GM12878 (cell line): ENCODE measurements at regions not wholly inside any gene's neighbourhood (a gene's known extent, or its start where the extent isn't known, plus 50 kb on each side); places are given as distances from the start of the nearest gene placed in this dataset.
"Not testable (repeated sequence)": the region's sequence is repeated elsewhere in the genome, so short reads cannot be mapped to it uniquely, and the experiment has no call there.

ENCODE experiments used
- ATAC-seq: fragments of 200-7000 bp; cut with Tn5 transposase; 3 replicates; pipeline ENCODE4 v1.9.1; 2020; ENCODE audit warnings: mild to moderate bottlenecking, moderate library complexity
- BruUV-seq: library from RNA; stranded (reverse); fragments of 400-500 nt; replicated peaks from 2 replicates; lab custom pipeline; 2021; lab: Mats Ljungman, UMichigan
- CTCF ChIA-PET: fragments of 300-600 bp; sonication (Branson Sonifier 250); formaldehyde crosslinking; extraction: SDS; loops from one replicate; lab custom pipeline; 2021; ENCODE audit warnings: inconsistent platforms; lab: Yijun Ruan, JAX
- POLR2A ChIA-PET: fragments of 350-600 bp; formaldehyde crosslinking; extraction: SDS; loops from one replicate; lab custom pipeline; 2021; ENCODE audit warnings: inconsistent platforms; lab: Charles Lee
- RAD21 ChIA-PET: fragments of 300-600 bp; sonication (Branson Sonifier 250); formaldehyde crosslinking; loops from one replicate; lab custom pipeline; 2023; ENCODE audit warnings: antibody characterized with exemption; ENCODE audit not compliant: unreplicated experiment; lab: Charles Lee
- SMC1A ChIA-PET: fragments of 300-600 bp; sonication (Branson Sonifier 250); formaldehyde crosslinking; loops from one replicate; lab custom pipeline; 2023; ENCODE audit not compliant: unreplicated experiment, uncharacterized antibody; lab: Charles Lee
- DNase-seq: peaks from one replicate; pipeline ENCODE4 v3.0.0-alpha.2; 2011; ENCODE audit warnings: low read depth, low spot score
- FAIRE-seq: peaks from 3 replicates; lab custom pipeline; 2011; peaks lifted over from hg19 to GRCh38; lab: Jason Lieb, UNC
- H2AFZ ChIP-seq: 2 replicates; pipeline ENCODE4 v1.6.0; 2011; ENCODE audit warnings: low read depth, low read length, control low read depth; ENCODE audit not compliant: control insufficient read depth
- H3K27ac ChIP-seq: 2 replicates; pipeline ENCODE4 v1.5.1; 2011; ENCODE audit warnings: control low read depth; ENCODE audit not compliant: control insufficient read depth, insufficient read depth
- H3K27me3 ChIP-seq, 2 experiments: replicated peaks in 1 of 2; 2 replicates each; pipeline versions ENCODE4 v1.6.0 to v1.6.1; 2011; ENCODE audit warnings: low read length in 1 of 2; ENCODE audit not compliant: control insufficient read depth in 2 of 2, insufficient read depth in 2 of 2
- H3K36me3 ChIP-seq, 2 experiments: 2 replicates each; pipeline ENCODE4 v1.5.1; 2011; ENCODE audit warnings: low read length in 1 of 2; ENCODE audit not compliant: control insufficient read depth in 2 of 2, insufficient read depth in 2 of 2
- H3K4me1 ChIP-seq: 2 replicates; pipeline ENCODE4 v1.6.1; 2011; ENCODE audit warnings: mild to moderate bottlenecking, low read length, moderate library complexity, mixed read lengths; ENCODE audit not compliant: control insufficient read depth, insufficient read depth
- H3K4me2 ChIP-seq: 2 replicates; pipeline ENCODE4 v1.6.0; 2011; ENCODE audit warnings: control low read depth; ENCODE audit not compliant: control insufficient read depth, insufficient read depth
- H3K4me3 ChIP-seq: fragments of 200-600 bp; sonication (generic); 2 replicates; pipeline ENCODE4 v1.5.1; 2016
- H3K79me2 ChIP-seq: 2 replicates; pipeline ENCODE4 v1.6.0; 2011; ENCODE audit warnings: low read length; ENCODE audit not compliant: control insufficient read depth, insufficient read depth
- H3K9ac ChIP-seq: 2 replicates; pipeline ENCODE4 v1.8.0; 2011; ENCODE audit warnings: low read length, control low read depth, mixed read lengths; ENCODE audit not compliant: control insufficient read depth, insufficient read depth
- H3K9me3 ChIP-seq: replicated peaks from 3 replicates; pipeline ENCODE4 v1.5.1; 2011; ENCODE audit warnings: mild to moderate bottlenecking, low read length; ENCODE audit not compliant: control insufficient read depth, insufficient read depth
- H4K20me1 ChIP-seq: 2 replicates; pipeline ENCODE4 v1.6.0; 2011; ENCODE audit not compliant: control insufficient read depth, insufficient read depth
- CBX3 ChIP-seq: fragments of 200-600 bp; sonication (generic); IDR thresholded peaks from 2 replicates; pipeline ENCODE4 v1.6.1; 2016; ENCODE audit warnings: low read depth, borderline replicate concordance
- NBN ChIP-seq: fragments of 450-650 bp; IDR thresholded peaks from 2 replicates; pipeline ENCODE4 v1.6.1; 2016
- NFXL1 ChIP-seq: fragments of 450-650 bp; IDR thresholded peaks from 2 replicates; pipeline ENCODE4 v1.6.1; 2017; ENCODE audit warnings: antibody characterized with exemption, mild to moderate bottlenecking, borderline replicate concordance
- SREBF2 ChIP-seq: IDR thresholded peaks from 2 replicates; pipeline ENCODE4 v1.6.1; 2012; ENCODE audit warnings: mild to moderate bottlenecking, low read length
- ZNF24 ChIP-seq: fragments of 450-650 bp; IDR thresholded peaks from 2 replicates; pipeline ENCODE4 v1.6.1; 2017; ENCODE audit warnings: antibody characterized with exemption, mild to moderate bottlenecking
- WGBS: methylation state at CpG from one replicate; pipeline ENCODE4 v1.1.6; 2016; ENCODE audit warnings: low lambda C conversion rate; ENCODE audit not compliant: insufficient replicate concordance, insufficient coverage; ENCODE audit errors: missing lambda C conversion rate; 5-methylcytosine and 5-hydroxymethylcytosine counted together
- in situ Hi-C: fragments of 300-500 bp; cut with MboI; formaldehyde crosslinking; loops from 9 replicates; pipeline ENCODE4 v1.14.3; 2018; ENCODE audit warnings: mixed read lengths
- intact Hi-C: fragments of 100-400 bp; cut with micrococcal nuclease; formaldehyde crosslinking; loops from one replicate; pipeline ENCODE4 v1.14.2; 2022; ENCODE audit not compliant: unreplicated experiment
- TF ChIP-seq, protein P1 (sequence below): fragments of 450-650 bp; IDR thresholded peaks from 2 replicates; pipeline ENCODE4 v1.6.1; 2016; ENCODE audit warnings: mild to moderate bottlenecking

GRCh38 chr1:3998086-3998485 lies 98.0 kb upstream of the C1orf174 start:
- 51% methylated on average over 10 of the region's 10 CpGs for WGBS

GRCh38 chr1:3999514-3999913 lies 99.4 kb upstream of the C1orf174 start:
- H3K27ac ChIP-seq, H2AFZ ChIP-seq, H3K9me3 ChIP-seq, RAD21 ChIA-PET, H3K9ac ChIP-seq, H3K27me3 ChIP-seq, intact Hi-C loops, DNase-seq, H3K4me1 ChIP-seq, in situ Hi-C loops, H4K20me1 ChIP-seq, POLR2A ChIA-PET, H3K79me2 ChIP-seq, CTCF ChIA-PET, H3K36me3 ChIP-seq, ATAC-seq, H3K4me3 ChIP-seq, BruUV-seq, SMC1A ChIA-PET, FAIRE-seq, H3K4me2 ChIP-seq: not testable (repeated sequence)
- 7% methylated on average over 16 of the region's 19 CpGs for WGBS

More at GRCh38 chr1:3998086-3998485, 98.0 kb upstream of the C1orf174 start:
- Histone ChIP-seq H3K27me3 (no peaks in the 10 kb centered on the region), H3K36me3 (no peaks in the 10 kb centered on the region), H3K79me2 (no peaks in the 10 kb centered on the region), H3K9me3 (no peaks in the 10 kb centered on the region; the same call in 2 of the 3 replicates), H3K9ac (no peak overlapping the region), H3K4me3 (no peak overlapping the region), H2AFZ (no peak overlapping the region)
- RAD21 ChIA-PET = no interaction called here
- POLR2A ChIA-PET = no interaction called here
- TF ChIP-seq NBN (no peak), ZNF24 (no peak), NFXL1 (no peak), CBX3 (no peak), SREBF2 (no peak)
- TF ChIP-seq, protein P1, sequence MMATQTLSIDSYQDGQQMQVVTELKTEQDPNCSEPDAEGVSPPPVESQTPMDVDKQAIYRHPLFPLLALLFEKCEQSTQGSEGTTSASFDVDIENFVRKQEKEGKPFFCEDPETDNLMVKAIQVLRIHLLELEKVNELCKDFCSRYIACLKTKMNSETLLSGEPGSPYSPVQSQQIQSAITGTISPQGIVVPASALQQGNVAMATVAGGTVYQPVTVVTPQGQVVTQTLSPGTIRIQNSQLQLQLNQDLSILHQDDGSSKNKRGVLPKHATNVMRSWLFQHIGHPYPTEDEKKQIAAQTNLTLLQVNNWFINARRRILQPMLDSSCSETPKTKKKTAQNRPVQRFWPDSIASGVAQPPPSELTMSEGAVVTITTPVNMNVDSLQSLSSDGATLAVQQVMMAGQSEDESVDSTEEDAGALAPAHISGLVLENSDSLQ = no peak
- TF ChIP-seq, all 136 proteins: peak for 0
- DNase-seq = no peak
- intact Hi-C loops (no loop called here), in situ Hi-C loops (no loop called here)
- no peak for ATAC-seq
- BruUV-seq = no TSS peak
- ChIA-PET SMC1A (no interaction called here), CTCF (no interaction called here)
- H3K4me1 ChIP-seq = no peaks in the 10 kb centered on the region
- no peak for FAIRE-seq
- no peak overlapping the region for H3K4me2 ChIP-seq
- no peaks in the 10 kb centered on the region for H4K20me1 ChIP-seq
- H3K27ac ChIP-seq = no peak overlapping the region
